HG03558 (cell line): ENCODE measurements at regions not wholly inside any gene's neighbourhood (a gene's known extent, or its start where the extent isn't known, plus 50 kb on each side); places are given as distances from the start of the nearest gene placed in this dataset.

Source experiments
- ATAC-seq: cut with Tn5 transposase; IDR thresholded peaks from one replicate; pipeline ENCODE4 v1.9.1; 2021; ENCODE audit warnings: moderate number of reproducible peaks; ENCODE audit not compliant: unreplicated experiment; ENCODE audit errors: extremely low read depth

DNA sequence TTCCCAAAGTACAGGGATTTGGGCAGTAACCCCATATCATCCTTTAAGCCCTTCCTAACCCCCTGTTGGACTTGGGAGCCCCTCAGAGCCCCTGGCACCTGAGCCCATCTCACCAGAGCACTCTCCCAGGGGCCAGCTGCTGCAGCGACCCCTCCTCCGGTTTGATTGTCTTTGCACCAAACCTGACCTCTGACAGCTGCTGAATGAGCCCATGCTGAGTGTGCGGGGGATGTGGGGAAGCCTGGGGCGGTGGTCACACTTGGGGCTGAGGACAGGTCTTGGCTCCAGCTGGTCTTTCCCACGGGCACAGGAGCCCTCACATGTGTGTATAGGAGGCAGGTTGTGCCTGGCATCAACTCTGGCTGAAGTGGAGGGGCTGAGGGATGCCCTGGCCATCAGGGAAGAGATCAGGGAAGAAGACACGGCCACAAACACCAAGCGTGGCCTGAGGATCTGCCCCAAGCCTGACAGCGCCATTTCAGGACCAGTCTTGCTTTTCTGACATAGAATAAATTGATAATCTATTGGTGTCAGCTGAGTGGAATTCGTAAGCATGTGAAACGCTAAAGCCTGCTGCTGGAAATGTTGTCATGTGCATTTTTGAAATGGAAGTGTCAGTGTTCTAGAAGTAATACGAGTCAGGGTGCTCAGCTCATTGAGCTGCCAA lies 102.4 kb downstream of the ACKR3 start:
- ATAC-seq = no peak

DNA sequence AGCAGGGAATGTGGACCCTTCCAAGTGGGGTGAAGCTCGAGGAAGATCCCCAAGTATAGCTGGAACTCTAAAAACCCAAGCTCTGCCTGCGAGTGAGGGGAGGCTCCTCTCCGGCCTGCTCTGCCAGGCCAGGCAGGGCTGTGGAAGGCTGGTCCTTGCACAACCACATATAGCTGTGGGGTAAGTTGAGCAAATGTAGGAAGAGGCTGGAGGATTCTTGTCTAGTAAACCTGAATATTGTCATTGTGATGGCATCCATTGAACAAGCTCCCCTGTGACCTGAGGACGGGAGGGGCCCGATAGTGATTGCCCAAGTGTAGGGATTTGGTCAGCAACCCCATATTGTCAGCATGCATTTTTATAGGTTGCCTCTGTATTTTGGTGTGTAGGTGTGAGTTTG lies 103.0 kb downstream of the ACKR3 start:
- ATAC-seq = no peak

DNA sequence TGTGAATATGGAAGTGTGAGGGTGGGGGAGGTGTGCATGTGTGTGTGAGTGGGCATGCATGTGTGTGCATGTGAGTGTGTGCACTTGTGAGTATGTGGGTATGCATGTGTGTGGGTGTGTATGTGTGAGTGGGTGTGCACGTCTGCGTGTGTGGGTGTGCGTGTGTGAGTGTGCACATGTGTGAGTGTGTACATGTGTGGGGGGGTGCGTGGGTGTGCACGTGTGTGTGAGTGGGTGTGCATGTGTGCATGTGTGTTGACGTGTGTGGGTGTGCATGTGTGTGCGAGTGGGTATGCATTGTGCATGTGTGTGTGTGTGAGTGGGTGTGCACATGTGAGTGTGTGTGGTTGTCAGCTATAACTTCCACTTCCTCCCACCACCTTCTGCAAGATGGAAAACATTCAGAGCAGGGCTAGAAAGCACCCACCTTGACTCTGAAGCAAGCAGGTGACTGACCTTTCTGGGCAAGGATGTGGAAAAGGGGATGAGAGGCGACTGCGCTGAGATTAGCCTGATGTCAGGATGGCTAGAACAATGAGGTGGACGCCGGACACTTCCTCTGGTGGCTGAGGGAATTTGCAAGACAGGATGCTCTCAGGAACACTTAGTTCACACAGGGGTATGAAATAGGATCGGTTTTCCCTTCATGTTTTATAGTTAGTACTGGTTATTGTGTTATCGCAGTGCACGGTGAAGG lies 103.6 kb downstream of the ACKR3 start:
- no peak for ATAC-seq

DNA sequence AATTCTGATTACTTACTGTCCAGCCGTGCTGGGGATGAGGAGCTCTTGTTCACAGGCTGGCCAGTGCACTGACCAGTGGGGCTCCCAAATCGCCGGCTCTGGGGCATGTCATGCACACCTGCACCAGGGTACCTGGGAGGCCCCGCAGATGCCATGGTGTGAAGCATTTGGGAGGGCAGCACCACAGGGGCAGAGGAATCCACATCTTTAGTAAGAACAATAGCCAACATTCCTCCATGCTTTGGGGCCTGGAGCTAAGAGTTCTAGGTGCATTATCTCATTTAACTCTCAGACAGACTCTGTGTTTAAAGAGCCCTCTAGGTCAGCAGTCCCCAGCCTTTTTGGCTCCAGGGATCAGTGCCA lies 104.2 kb downstream of the ACKR3 start:
- ATAC-seq = no peak

DNA sequence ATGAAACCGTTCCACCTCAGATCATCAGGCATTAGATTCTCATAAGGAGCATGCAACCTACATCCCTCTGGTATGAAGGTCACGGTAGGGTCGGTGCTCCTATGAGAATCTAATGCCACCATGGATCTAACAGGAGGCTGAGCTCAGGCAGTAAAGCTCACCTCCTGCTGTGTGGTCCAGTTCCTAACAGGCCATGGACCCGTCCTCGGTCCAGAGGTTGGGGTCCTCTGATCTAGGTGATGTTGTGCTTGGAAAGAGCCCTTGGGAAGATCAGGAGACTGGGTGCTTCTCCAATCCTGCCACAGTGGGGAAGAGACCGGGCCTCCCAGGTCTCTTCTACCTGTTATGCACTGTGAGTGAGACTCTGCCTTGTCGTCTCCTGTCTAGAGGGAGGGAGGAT lies 104.6 kb downstream of the ACKR3 start:
- ATAC-seq = no peak

DNA sequence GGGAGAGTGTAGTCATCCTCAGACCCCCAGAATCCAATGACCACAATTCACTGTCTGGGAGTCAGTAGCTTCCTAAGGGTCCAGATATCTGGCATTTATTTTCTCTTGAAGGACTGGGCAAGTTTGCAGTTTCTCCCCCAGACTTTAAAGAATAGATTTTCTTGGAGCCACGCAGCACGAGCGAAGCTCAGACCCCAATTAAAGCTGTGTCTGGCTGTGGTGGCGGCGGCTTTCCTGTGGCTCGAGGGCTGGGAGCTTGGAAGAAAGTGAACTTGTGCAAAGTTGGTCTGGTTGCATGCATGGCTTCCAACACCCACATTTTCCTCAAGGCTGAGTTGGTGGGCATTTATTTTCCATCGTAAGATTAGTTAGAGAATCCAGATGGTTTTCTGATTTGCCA lies 105.0 kb downstream of the ACKR3 start:
- ATAC-seq = no peak

DNA sequence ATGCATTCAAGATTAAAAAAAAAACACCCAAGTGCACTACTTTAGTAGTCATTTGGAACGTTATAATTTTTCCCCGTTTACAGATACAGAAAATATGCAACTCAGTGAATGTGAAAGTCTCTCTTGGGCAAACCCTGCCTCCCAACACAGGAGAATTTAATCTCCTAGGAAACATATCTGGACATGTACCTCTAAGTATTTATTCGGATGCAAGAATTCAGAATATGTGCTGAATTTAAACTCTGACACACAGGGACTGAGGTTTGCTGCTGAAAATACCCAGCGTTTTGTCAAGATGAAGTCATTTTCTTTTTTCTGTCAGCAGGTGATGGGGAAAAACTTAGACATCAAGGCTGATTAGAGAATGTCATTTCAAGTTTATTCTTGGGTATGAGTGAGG lies 105.4 kb downstream of the ACKR3 start:
- no peak for ATAC-seq

DNA sequence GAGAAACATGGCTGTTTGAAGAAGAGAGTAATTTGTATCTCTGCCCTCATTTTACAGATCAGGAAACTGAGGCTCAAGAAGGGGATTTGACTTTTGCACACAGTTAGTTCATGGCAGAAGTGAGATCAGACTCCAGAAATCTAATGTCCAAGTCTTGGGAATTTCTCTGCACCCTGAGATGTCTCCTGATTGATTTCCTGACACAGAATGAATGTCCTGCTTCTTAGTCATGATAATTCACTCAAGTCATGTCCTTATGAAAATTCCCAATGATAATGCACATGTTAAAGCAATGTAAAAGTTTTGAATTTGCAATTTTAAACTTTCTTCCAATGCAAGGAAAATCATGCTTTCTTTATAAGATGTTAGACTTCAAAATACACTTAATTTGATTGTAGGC lies 105.9 kb downstream of the ACKR3 start:
- no peak for ATAC-seq

DNA sequence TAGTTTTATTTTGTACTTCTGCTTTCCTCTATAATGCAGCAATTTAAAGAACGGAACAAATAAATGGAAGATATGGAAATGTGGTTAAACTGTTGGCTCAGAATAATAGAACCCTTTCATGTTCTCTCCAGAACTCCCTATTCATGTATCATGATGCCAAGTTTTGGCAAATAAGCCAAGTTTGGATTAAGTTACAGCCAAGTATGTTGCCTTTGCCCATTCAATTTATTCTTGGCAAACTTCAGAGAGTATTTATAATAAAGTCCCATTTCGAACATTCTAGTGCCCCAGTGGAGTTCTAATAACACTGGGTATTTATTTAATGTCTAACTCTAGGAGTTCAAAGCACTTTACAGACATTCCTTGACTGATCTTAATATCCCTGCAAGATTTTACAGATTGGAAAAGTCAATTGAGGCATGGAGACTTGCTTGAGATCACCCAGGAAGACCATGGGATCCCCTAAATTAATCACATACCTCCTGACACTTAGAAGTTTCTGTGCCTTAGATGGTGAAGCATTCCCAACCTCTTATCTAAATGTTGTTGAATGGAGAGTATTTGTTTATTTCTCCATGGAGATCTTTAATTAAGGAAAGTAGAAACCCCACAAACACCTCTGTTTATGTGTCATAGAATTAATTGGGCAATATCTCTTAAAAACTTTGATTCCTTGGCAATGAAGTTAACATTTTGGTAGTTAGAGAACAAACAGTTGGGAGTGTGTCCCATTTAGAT lies 106.7 kb downstream of the ACKR3 start:
- ATAC-seq = no peak

DNA sequence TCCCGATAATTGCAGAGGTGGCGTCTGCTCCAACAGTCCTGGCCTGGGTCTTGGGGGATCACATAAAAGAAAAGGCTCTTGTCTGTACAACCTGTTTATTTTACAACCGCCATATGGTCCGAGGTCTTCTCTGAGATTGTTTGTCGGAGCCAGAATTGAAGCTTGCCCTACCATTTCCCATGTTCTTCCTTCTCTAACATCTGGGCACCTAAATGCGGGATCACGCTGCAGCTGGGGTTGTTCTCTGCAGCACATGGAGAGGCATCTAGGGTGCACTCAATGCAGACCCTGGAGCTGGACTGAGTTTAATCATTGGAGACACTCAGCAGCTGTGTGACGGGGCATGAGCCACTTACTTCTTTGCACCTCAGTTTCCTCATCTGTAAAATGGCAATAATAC lies 107.7 kb downstream of the ACKR3 start:
- ATAC-seq = no peak

DNA sequence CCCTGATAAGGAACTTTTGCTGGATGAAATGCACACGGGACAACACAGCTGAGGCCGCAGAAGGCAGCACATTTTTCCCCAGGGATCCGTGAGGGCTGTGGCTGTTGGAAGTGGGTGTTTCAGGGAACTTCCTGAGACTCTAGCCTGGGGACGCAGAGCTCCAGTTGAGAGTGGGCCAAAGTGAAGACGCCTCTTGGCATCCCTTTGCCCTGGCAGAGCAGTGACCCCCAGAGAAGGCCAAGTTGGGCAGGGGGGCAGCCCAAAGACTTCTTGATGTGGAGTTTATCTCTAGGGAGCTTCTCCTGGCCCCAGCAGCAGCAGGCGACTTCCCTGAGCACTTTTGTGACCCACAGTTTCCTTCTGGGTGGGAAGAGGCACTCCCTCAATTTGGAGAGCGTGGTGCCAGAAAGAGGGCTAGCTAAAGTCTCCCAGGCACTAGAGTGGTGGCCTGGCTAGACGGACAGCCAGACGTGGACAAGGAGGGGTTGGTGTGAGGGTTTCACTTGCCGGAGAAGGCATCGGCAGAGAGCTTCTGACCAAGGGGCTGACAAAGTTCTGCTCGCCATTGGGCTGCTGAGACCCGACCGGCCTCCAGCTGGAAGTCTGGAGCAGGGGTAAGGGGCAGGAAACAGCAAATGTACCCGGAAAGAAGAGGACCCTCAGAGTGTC lies 108.8 kb downstream of the ACKR3 start:
- ATAC-seq = no peak

DNA sequence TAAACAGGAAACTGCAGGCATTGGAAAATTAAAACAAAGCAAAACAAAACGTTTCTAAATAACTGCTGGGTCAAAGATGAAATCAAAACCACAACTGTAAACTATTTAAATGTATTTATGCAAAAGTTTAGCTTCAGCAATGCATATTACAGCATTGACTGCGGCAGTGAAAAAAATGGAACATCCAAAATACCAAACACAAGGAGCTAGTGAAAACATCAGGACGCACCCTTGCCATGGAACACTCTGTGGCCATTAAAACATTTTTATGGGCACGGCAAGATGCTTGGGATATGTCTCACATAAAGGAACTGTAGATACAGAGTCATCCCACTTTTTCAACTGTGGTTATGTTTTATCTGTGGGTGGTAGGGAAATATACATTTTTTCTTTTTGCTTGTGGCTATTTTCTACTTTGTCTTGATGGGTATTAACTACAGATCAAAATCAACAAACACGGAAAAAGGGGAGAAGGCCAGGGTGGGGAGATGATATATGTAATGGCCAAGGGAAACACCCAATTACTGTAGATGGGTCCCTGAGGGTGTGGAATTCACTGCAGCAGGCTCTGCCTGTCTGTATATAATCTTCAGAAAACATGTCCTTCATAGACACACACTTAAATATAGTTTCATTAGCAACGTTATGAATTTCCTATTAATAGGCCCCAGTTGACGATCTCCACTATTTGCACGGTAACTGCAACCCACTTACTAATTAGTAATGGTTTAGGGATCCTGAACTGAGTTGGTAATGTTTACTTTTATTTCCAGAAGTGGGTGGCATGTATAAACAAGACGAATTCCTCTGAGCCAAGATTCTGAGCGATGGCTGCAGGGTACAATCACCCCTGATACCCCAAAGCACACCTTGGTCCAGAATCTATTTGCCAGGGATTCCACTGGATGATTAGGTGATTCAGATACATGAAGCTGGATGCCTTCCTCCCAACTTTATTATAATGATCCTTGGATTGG lies 110.5 kb downstream of the ACKR3 start:
- no peak for ATAC-seq

DNA sequence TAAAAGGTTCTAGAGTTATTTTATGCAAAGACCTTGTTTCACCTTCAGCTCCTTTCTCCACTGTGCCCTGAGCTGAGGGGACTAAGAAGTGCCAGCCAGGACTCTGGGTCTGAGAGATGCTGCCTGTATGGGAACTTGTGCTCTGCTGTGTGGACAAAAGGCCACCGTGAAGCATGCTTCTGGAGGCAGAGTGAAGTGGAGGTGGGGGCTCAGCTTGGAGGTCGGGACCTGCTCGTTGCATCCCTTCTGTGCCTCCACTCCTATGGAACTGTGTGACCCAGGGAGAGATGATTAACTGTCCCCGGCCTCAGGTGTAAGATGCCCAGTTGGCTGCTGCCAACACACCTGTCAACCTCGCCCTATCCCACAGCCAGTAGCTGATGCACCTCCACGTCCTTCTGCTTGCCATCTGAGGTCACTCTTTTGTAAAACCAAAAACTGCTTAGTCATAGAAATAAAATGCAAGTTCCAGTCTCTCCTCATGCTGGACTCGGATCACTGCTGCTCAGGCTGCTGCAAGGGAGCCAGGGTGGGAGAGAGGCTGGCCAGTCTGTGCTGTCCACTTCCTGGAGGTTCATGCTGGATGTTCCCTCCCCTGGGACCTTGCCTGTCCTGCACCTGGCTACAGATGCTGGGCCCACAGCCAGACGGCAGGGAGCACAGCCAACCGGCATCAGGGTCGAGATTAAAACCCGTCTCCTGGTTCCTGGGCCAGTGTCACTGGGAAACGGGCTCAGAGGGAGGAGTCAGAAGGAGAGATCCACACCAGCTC lies 113.2 kb downstream of the ACKR3 start:
- ATAC-seq = no peak

DNA sequence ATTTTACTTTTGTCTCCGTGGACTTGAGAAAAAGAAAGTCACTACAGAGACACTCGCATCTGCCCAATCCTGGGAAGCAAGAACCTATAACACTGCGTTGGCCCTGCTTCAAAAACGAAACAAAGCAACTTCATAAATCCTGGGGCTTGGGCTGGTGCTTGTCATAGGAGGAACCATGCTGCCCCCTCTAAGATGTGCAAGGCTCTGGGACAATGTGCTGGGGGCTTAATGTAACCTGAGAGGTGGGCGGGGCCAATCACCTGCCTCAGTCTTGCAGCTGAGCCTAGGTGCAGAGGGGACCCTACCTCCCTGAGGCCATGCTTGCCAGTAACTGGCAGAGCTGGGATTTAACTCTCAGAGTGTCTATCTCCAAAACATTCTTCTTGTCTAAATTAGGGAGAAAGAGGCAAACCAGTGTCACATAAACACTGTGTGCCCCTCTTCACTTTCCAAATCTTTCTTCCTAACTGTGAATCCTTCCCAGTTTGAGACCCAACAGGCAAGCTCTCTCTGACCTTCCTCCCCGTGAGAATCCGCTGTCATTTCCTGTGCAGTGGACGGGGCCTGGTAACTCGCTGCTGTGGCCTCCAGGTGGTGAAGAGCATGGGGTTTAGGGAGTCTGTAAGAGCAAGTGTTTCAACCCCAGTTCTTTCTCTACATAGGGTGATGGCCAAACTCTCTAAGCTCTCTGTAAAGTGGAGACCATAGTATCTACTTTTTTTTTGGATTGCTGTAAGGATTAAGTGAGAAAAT lies 115.1 kb downstream of the ACKR3 start:
- no peak for ATAC-seq

DNA sequence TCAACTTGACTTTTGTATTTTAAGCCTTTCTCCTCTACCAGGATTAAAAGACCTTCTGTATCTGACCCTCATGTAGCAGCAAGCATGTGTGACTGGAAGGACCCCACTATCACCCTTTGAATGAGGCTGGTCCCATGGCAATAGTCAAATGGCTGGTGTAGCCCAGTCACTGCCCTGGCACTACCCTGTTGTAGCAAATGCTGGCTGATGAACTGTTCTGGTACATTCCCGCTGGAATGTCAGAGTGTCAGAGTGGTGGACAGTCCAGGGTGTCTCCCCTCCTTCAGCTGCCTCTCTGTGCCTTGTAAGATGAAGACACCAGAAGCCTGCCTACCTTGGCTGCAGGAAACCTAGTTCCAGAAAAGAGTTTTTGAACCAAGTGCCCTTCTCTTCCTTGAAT lies 115.7 kb downstream of the ACKR3 start:
- ATAC-seq = no peak

DNA sequence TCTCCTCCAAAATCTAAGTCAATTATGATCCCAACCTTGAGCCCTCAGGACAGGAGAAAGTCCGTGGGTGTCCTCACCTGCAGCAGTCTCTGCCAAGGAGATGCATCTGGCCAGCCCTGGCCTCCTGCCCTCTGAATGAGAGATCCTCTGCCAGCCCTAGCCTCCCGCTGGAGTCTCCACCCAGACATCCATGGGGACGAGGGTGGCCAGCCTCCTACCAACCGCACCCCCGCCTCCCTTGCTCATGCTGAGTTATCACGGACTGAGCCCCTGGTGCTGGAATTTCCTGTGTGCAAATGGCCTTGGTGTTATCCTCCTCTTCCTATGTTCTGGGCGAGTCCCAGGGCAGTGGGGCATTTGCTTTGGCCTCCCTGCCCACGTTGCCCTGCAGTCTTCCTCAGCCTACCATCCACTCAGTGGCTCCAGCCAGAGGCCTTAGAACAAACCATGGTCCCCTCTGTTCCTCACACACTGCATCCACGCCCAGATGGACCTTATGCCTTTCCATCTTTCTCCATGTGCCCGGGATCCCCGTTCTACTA lies 116.4 kb downstream of the ACKR3 start:
- ATAC-seq = no peak

DNA sequence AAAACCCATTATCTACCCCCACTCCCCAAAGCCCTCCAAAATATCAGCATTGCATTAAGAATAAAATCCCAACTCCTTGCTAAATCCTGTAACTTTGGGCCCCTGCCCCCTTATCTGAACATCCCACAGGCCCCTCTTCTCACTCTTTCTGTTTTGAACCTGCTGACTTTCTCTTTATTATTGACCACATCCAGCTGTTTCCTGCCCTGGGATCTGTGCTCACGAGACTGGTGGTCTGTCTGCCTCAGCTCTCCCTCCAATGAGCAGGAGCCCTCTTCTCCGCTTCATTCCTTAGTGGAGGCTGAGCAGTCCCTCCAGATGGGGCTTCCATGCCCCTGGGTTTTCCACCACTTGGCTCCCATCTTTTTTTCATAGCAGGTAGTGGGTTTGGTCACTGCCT lies 116.9 kb downstream of the ACKR3 start:
- no peak for ATAC-seq

DNA sequence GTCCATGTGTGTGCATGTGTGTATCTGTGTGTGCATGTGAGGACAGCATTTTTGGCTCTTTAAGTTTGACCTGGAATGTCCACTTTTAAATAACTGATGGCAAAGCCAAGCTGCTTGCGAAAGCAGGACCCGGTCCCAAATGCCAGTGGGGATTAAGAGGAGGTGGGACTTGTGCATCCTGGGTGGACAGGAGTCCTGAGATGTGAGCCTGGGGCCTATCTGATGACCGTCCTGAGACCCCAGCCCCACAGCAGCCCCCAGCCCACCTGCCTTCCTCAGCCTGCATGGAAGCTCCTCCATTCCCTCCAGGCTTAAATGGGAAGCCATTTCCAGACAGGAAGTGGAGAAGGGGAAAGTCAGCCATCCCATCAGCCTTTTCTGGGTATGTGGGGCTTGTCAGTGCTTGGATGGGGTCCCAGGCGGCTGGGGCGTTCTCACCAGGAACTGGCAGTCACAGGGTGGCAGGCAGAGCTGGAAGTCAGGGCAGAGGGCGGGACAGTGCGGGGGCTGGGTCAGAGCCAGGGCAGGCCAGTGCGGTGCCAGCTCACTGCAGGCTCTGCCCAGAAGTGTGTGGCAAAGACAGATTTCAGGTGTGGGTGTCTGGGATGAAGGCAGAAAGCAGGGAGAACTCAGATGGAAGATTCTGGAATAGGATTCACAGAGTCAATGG lies 117.8 kb downstream of the ACKR3 start:
- ATAC-seq = no peak
